ENCODE measurements at regions not wholly inside any gene's neighbourhood (a gene's known extent, or its start where the extent isn't known, plus 50 kb on each side); places are given as distances from the start of the nearest gene placed in this dataset.

DNA sequence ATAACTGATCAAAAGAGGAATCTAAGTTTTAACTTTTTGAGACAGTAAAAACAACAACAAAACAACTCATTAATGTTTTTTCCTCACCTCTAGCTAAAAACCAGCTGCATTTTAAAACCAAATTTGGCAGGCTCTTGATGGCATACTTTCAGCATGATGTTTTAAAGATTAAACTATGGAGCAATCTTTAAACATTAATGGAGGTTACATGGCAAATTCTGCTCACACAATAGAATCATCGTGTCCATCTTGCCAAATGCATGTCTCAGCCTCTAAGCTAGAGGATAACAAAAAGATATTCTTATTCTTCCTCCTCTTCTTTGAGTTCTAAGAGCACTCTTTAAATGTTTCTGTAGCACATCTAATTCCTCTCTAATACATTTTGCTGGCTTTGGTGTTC is 579.8 kb upstream of the PKN2 start:
- no peak for DNase-seq

DNA sequence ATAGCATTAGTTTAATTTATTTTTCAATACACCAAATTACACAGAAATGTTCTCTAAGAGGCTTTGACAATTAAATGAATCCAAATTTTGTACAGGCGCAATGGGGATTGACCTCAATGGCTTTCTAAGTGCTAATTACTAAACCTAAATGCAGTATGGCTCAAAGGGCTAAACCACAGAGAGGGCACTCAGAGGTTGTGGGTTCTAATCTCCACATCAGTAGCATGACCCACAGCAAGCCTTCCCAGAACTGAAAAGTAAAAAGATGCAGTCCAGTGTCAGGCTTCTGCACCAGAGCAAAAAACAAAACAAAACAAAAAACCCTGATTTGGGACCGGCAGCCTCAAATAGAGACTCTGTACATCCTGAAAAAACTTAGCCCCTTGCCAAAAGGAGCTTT is 579.2 kb upstream of the PKN2 start:
- DNase-seq: no peak

DNA sequence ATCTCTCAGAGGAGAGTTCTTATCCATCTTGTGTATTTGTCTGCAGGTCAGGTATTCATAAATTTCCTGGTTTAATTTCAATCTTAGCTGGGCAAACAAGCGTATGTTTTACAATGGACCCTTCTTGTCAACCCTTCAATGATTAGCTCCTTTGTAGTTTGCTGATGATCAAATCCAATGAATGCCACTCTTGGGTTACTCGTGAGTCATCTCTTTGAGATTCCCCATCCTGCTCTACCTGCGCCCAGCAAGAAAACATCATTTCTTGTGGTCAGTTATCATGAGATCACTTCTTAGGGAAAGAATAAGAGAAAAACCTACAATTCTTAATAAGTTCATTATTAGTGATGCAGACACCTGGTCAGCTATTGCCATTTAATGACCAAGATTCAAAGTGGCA is 572.3 kb upstream of the PKN2 start:
- no peak for DNase-seq

DNA sequence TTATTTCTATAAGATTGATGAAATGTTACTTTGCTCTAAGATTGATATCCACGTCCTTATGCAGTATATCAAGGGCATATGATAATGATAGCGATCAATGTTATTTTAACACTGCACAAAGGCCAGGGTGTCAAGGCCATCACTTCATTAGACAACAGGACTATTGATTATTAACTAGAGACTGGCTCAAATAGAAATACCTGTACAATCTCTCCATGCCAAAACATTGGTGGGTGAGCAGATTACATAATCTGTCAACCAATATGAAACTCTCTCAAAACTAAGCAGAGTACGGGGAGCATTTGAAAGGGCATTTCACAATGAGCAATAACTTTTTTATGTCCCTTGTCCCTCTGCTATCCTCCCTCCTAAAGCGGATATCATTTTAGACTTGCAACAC is 566.5 kb upstream of the PKN2 start:
- DNase-seq: no peak

DNA sequence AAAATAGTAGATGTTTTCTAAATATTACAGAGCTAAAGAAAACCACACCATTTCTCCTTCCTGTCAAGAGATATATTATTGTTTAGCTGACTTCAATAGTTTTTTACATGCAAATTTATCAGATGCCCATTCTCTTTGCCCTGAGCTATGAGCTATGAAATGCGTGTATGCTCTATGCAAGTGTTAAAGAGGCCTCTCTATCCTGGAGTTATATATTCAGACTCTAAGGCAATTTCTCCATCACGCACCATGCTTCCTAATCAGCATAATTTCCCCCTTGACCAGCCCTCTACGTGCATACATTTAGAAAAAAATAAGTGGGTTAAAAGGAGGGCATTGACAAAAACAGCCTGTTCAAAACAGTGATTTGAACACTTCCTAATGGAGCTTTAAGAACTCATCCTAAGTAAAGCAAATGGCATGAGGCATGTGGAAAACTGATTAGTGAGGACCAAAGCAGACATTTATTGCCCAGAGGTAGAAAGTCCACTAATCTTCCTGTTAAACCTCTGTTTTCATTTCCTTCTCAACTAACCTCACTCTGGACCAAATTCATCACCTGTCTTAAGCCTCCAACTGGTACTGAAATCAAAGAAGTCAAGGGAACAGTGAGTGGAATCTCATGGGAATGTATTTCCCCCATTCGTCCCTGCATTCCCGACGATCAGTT is 565.8 kb upstream of the PKN2 start:
- no peak for DNase-seq

DNA sequence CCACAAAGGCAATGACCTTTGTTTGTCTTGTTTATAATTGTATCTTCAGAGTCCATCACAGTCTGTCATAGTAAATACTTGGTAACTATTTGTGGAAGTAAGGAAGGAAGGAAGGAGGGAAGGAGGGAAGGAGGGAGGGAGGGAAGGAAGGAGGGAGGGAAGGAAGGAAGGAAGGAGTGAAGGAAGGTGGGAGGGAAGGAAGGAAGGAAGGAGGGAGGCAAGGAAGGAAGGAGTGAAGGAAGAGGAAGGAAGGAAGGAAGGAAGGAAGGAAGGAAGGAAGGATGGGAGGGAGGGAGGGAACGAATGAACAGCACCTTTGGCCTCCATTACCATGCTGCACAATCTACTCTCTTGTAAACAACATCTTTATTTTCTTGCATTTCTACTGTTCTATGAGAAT is 559.5 kb upstream of the PKN2 start:
- DNase-seq: no peak

DNA sequence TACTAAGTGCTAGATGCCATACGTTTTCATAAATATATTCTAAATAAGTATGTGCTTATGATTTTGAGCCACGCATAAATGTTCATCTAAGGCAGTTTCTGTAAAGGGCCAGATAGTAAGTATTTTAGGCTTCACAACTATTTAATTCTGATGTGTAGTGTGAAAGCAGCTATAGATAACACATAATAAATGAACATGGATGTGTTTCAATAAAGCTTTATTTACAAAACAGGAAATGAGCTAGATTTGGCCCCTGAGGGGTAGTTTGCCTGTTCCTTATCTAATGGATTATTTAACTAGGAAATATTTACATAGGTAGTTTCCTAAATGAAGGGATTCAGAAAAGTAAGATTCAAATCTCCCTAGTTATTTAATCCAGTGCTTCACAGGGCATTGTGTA is 557.6 kb upstream of the PKN2 start:
- no peak for DNase-seq

DNA sequence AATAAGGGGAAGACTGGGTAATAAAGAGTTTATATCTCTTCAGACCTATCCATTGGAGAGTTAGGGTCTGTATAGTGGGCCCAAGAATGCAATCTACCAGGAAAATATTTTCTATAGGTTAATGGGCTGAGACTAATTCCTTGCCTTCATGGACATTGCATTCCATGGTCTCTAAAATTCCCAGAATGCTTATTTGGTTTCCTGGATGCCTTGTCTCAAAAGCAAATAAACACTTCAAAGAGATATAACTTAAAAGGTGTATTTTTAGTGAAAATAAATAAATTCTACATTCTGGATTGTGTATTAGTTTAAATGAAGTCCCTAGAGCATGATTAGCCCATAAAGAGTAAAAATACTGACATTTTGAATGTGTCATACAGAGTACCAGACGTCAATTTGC is 550.1 kb upstream of the PKN2 start:
- DNase-seq: no peak

DNA sequence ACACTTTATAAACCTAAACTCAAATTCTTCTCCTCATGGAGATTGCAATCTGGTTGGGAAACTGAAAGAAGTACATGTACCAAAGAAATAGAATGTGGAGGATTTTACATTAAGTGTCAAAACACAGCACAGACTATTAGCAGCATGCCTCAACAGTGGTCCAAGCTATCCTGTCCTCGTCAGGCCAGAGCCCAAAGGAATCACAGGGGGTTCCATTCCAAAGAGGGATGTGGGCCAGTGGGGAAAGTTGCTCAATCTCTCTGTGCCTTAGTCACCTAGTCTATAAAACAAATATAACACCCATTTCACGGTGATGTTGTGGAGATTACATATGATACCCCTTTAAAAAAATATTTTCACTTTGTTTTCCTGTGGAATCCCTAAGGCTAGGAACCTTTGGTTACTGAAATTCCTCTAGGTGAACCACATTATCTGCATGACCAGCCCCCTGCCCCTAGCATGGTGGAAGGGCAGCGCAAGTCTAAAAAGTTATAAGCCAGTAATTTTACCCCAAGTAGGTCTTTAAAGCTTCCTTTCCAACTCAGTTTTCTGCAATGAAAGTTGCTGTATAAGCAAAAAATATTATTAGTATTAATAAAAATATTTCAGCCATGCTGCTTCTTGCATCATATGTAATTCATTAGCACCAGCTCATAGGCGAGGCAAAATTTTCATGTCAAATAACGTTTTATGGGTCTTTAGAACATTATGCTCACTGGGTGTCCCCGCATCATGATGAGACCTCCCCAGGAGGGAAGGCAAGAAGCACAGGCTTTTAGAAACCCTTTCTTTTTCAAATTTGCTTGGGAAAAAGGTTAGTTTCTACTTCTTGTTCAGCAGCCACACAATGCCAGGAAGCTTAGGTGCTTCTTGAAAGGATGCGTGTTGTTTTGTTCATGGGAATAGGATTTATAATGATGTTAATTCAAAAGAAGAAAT is 548.8 kb upstream of the PKN2 start:
- DNase-seq: no peak

DNA sequence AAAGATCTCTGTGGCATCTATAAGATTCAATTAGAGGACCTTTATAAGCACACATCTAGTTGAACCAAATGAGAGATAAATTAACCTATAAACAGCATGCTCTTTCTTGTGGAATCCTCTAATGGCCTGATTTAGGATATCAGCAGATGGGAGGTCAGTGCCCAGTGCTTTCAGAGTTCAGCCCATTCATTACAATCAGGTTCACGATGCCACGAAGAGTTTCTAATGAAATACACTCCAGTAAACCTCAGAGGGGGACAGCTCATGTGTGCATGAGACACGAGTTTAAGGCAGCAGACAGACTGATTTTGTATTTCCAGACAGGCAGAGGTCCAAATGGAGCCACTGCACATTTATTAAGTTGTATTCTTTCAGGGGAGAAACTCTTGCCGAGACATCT is 544.4 kb upstream of the PKN2 start:
- DNase-seq: no peak

DNA sequence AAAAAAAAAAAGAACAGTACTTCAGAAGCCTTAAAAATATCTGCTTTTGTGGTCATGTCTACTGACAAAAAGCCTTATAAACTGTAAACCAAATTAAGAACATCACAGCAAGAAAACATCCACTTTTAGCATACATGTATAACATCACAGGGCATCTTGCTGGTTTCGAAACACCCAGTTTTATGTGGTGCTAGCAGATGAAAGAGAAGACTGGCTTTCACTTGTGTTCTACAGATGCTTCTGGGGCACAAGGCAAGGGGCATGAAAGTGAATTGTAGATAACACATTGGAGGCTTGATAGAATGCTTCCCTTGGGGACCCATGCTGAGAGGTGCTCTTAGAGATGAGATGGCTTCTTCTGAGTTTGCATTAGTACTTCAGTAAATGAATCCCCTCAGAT is 543.7 kb upstream of the PKN2 start:
- DNase-seq: no peak

DNA sequence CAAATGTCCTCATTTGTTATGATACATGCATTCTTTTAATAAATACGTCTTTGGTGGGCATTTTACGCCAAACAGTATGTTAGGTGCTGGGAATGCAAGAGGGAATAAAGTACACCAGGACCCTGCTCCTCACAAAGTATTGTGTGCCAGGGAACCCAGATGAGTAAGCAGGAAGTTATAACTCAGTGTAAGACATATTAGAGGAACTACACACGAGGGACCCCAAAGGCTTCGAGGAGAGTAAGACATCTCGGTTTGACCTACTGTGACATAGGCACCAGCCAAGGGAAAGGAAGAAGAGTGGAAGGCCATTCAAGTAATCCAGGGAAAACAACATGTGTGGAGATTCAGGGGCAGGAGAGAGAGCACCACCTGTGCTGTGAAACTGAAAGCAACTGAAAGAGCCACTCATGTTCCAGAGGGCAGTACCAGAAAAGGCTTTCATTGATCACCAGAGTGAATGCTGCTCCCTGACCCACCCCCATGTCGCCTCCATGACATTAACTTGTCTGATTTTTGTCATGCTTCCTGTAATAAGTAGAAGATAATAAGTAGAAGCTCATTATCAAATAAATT is 542.5 kb upstream of the PKN2 start:
- no peak for DNase-seq

DNA sequence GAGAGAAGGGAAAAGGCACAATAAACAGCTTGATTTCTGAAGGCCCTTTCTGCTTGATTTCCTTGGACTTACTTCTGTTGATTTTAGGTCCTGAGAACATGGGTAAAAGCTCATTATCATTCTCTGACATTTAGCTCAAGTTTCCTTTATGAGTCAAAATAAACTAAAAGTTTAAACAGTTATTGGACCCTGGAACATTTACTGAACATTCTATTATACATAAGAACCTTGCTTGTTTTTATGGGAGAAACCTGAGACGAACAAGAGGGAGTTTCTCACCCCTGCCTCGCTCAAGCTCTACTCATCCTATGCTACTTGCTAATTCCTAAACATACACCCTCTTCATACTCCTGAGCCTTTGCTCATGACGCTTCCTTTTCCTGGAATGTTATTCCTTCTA is 538.3 kb upstream of the PKN2 start:
- DNase-seq: no peak

DNA sequence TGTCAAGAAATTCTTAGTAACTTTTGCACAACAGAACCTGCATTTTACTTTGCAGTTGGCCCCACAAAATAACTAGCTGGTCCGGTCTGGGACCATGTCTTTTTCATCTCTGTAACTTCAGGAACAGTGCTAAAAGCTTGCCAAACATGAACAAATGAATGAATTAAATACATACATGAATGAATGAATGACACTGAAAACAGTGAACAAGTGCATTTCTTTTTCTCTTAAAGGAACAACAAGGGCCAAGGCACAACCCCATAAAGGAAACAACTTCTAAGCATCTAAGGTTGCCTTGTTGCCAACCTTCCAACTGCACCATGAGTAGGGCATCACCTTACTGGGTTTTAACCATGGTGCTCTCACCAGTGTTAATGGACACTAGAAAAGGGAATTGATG is 534.4 kb upstream of the PKN2 start:
- no peak for DNase-seq

DNA sequence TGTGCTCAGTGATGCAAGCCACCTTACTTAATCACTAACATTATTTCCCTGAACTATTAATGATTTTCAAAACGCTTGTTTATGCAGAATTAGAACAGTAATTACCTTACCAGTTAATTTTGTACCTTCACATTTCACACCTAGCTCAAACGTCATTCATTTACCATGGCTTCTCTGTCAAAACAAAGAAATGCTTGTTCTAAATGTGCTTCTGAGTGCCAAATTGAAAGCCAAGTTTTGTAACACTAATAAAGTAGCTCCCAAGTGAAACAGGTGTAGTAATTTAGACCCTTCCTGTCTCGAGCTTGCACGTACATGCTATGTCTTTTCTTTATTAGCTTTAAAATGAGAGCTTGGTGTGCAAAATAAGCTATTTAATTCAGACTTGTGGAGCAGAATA is 533.7 kb upstream of the PKN2 start:
- no peak for DNase-seq

DNA sequence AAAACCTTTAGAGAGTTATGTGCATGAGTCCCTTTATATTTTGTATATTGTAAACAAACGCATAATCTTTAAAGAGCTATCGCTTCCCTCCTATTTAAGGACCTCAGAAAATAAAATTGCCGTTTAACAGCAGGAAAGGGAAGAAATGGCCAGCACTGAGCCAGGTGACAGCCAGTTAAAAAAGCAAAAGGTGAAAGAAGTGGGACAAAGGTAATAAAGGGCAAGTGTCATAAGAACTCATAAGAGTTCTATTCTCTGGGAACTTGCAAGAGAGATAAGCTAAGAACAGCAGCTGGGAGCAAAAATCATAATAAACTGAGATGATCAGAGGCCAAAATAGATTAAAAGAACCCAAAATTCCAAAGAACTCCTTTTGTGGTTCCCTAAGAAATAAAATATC is 520.9 kb upstream of the PKN2 start:
- no peak for DNase-seq

DNA sequence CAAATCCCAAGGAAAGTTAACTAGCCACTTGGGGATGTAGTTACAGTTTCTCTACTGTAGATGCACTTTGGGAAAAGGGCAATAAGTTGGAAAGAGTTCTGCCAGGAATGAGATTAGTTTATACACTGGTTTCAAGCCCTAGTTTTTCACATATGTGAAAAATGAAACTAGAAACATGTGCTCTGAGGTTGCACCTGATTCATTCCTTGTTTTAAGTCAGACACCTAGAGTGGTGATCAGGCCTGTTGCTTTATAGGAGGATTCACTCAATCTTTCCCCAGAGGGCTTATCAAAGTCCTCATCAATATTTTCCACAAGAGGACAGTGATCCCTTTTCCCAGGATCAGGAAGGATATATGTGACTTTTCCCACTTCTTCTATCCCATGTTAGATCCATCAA is 515.9 kb upstream of the PKN2 start:
- no peak for DNase-seq

DNA sequence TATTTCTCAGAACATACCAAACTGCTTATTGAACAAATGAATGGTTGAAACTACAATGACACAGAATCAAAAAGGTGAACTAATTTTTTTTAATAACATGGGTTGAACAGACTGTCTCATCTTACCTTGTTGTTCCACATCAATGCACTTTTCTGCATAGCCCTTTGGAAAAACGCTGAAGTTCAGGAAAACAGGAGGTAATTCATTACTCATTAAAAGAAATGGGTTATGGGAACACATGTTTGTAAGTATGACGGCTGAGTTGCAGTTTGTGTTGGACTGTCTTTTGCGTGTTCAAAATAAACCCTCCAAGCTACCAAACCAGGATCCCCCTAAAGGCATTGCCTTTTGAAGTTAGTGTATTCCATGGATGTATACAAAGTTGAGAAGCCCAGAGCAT is 514.9 kb upstream of the PKN2 start:
- no peak for DNase-seq

DNA sequence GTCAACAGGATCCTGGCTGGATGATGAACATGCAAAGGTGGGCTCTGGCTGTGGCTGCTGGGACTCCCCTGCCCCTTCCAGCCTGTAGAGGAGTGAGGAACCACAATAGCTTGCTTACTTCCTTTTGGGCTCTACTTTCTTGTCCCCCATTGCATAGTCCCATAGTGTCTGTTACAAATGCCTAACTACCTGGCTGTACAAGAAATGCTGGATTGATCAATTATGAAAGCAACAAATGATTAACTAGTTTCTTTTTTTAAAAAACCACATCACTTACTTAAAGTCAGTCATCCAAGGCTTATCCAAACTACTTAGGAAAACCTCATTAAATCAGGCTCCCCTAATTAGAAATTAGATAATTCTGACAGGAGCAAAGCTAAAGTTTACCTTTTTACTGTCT is 514.1 kb upstream of the PKN2 start:
- DNase-seq: no peak

DNA sequence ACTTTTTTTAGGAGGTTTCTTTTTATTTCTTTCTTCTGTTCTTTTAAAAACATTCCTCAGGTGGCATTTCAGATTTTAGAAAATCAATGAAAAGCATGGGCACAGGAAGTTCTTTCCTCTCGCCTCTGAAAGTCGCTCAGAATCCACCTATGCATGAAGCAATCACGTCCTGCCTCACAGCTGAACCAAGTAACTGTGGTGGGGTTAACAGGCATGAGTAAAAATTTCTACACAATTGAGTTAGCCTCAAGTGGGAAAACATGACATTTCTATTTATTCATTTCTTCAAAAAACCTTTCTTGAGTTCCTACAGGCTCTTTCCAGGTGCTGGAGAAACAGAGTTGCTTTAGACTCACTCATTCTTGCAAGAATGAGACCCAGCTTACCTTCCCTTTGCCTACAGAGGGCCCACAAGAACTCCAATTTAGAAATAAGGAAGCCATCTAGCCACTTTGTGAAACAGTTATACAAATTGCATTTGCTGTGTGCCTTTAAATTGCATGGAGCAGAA is 508.9 kb upstream of the PKN2 start:
- no peak for DNase-seq

DNA sequence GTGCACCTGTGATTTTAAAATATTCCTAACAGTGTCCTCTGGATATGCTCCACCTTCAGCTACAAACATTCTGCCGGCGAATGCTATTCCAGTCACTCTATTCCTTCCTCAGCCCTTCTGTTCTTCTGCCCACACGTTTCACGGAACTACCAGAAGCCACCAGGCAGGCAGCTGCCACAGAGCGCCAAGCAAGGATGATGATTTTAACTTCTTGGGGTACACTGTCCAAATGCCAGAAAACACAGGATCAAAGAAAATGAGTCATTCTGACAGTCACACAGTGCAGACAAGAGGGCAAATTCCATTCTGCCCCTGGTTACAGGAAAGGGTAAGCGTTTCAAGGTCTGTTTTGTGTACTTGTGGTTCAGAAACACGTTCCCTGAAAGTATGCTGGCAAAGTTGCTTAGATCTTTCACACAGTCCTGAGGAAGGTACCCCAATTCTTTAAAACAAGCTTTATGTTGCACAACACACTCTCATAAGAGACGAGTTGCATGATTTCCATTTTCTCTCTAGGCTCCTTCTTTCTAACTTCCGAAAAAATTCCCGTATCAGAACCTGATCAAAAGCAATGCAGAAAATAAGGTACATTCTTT is 508.3 kb upstream of the PKN2 start:
- no peak for DNase-seq

DNA sequence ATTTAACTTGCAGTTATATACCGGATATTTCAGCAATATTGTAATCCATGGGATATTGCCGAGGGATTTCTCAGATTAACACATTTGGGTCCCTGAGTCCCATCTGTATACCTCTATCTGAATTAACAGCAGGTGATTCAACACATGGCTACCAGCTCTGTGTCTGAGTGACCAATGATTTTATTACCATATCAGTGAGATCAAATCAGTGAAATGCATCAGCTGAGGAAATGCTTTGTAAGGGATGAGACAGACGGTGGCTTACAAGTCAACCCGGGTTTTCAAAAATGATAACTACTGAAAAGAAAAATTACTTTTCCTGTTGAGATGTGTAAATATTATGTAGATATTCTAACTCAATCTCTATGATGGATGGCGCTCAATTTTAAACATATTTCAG is 504.1 kb upstream of the PKN2 start:
- DNase-seq: no peak

DNA sequence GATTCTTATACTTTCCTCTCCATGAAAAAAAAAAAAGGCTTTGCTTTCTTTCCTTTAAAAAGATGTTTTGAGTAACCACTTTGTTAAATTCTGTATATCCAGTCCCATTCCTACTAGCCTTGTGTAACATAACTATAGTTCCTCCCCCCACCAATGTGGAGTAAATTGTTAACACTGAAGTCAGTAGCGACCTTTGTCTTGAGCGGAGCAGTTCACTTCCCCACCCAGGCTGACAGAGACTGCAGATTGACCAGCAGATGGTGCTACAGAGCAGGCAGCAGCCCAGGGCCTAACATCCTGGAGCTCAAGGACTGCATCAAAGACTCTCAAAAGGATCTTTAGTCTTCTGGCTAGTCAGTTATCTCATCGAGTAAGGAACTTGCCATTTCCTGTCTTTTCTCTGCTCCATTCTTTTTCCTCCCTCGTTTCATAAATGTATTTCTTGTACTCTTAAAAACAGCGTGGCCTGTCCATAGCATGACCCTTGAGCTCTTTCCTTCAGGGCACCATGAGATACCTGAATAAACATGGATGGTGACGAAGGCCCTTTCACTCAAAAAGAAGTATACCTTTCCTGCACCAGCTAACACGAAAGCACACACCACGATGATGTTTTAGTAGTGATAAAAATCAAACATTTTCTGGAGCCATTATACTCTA is 503.5 kb upstream of the PKN2 start:
- DNase-seq: peak in 4 of 5 donors; percentile 6 to 49 (median 14)
